NB4 (cell line): ENCODE measurements at regions not wholly inside any gene's neighbourhood (a gene's known extent, or its start where the extent isn't known, plus 50 kb on each side); places are given as distances from the start of the nearest gene placed in this dataset.
"Not testable (repeated sequence)": the region's sequence is repeated elsewhere in the genome, so short reads cannot be mapped to it uniquely, and the experiment has no call there.

Source experiments
- DNase-seq: peaks from one replicate; pipeline ENCODE4 v3.0.0; 2010; ENCODE audit warnings: low read depth
- H3K4me3 ChIP-seq: one replicate; pipeline ENCODE4 v1.5.1; 2011; ENCODE audit warnings: mild to moderate bottlenecking, low read depth, low read length, moderate library complexity
- CTCF ChIP-seq: IDR thresholded peaks from one replicate; pipeline ENCODE4 v1.5.1; 2012; ENCODE audit warnings: low read depth, low read length
- MAX ChIP-seq: IDR thresholded peaks from 2 replicates; pipeline ENCODE4 v1.6.1; 2011; ENCODE audit warnings: low read depth, low read length
- MYC ChIP-seq: IDR thresholded peaks from 2 replicates; pipeline ENCODE4 v1.6.1; 2011; ENCODE audit warnings: low read depth, low read length
- POLR2A ChIP-seq: IDR thresholded peaks from 2 replicates; pipeline ENCODE4 v1.6.1; 2011; ENCODE audit warnings: mild to moderate bottlenecking; ENCODE audit not compliant: insufficient read length; ENCODE audit errors: extremely low read depth

- H3K4me3 ChIP-seq, DNase-seq: not testable (repeated sequence)
Observed at GRCh38 chr4:27075603-27076002, 215.0 kb downstream of the STIM2 start.

- TF ChIP-seq MYC, result no peak
- TF ChIP-seq CTCF, result no peak
- no peak for TF ChIP-seq POLR2A
- TF ChIP-seq MAX, result no peak
- DNase-seq, result no peak
Observed at GRCh38 chr4:27078934-27079455, 218.4 kb downstream of the STIM2 start.

GRCh38 chr4:27081675-27082586, 221.3 kb downstream of the STIM2 start:
- DNase-seq, result no peak
- no peak overlapping the region for H3K4me3 ChIP-seq
- no peak for TF ChIP-seq POLR2A
- no peak for TF ChIP-seq MYC
- no peak for TF ChIP-seq CTCF
- TF ChIP-seq MAX, result no peak

More at GRCh38 chr4:27078934-27079455, 218.4 kb downstream of the STIM2 start:
- H3K4me3 ChIP-seq, result no peak overlapping the region

GRCh38 chr4:27082776-27083175, 222.1 kb downstream of the STIM2 start:
- TF ChIP-seq POLR2A (no peak), MYC (no peak), CTCF (no peak), MAX (no peak)
- DNase-seq, result no peak
- H3K4me3 ChIP-seq, result no peak overlapping the region

GRCh38 chr4:27084685-27085361, 224.2 kb downstream of the STIM2 start:
- TF ChIP-seq POLR2A, result no peak
- no peak for TF ChIP-seq MYC
- no peak for TF ChIP-seq CTCF
- no peak for TF ChIP-seq MAX
- H3K4me3 ChIP-seq, result no peak overlapping the region
- DNase-seq, result peak; percentile 20

GRCh38 chr4:27085396-27085795, 224.8 kb downstream of the STIM2 start:
- TF ChIP-seq CTCF (no peak), MYC (no peak), MAX (no peak), POLR2A (no peak)
- no peak overlapping the region for H3K4me3 ChIP-seq
- DNase-seq, result no peak
